Activated naive CD8-positive, alpha-beta T cell (primary cell): ENCODE measurements at regions not wholly inside any gene's neighbourhood (a gene's known extent, or its start where the extent isn't known, plus 50 kb on each side); places are given as distances from the start of the nearest gene placed in this dataset.

ENCODE experiments used
- H3K27ac Mint-ChIP-seq: one replicate; pipeline ENCODE4 v1.8.0; 2021; ENCODE audit warnings: mixed read lengths
- H3K27me3 Mint-ChIP-seq: one replicate; pipeline ENCODE4 v1.8.0; 2021; ENCODE audit warnings: mixed read lengths
- H3K36me3 Mint-ChIP-seq: one replicate; pipeline ENCODE4 v1.8.0; 2021; ENCODE audit warnings: mixed read lengths
- H3K4me1 Mint-ChIP-seq: one replicate; pipeline ENCODE4 v1.8.0; 2021; ENCODE audit warnings: low read depth, mixed read lengths
- H3K4me3 Mint-ChIP-seq: one replicate; pipeline ENCODE4 v1.8.0; 2021; ENCODE audit warnings: mild to moderate bottlenecking, mixed read lengths
- H3K9me3 Mint-ChIP-seq: one replicate; pipeline ENCODE4 v1.8.0; 2021; ENCODE audit warnings: low read depth, mixed read lengths

GRCh38 chr12:25025260-25025659, 76.4 kb upstream of the BCAT1 start:
- no peaks in the 10 kb centered on the region for H3K36me3 Mint-ChIP-seq
- H3K27ac Mint-ChIP-seq, result no peak overlapping the region
- H3K9me3 Mint-ChIP-seq, result no peaks in the 10 kb centered on the region
- H3K27me3 Mint-ChIP-seq, result no peaks in the 10 kb centered on the region
- H3K4me1 Mint-ChIP-seq, result no peaks in the 10 kb centered on the region
- no peak overlapping the region for H3K4me3 Mint-ChIP-seq

- Mint-ChIP-seq H3K27me3 (no peaks in the 10 kb centered on the region), H3K9me3 (peaks cover 4% of the 10 kb centered on the region), H3K4me3 (no peak overlapping the region), H3K27ac (no peak overlapping the region), H3K36me3 (peaks cover 4% of the 10 kb centered on the region), H3K4me1 (no peaks in the 10 kb centered on the region)
Measured at GRCh38 chr12:25023808-25024207, 74.9 kb upstream of the BCAT1 start.

- Mint-ChIP-seq H3K4me1 (no peaks in the 10 kb centered on the region), H3K27ac (no peak overlapping the region), H3K9me3 (peaks cover 4% of the 10 kb centered on the region), H3K4me3 (no peak overlapping the region), H3K36me3 (peaks cover 4% of the 10 kb centered on the region), H3K27me3 (no peaks in the 10 kb centered on the region)
Measured at GRCh38 chr12:25020621-25021243, 71.8 kb upstream of the BCAT1 start.

DNA sequence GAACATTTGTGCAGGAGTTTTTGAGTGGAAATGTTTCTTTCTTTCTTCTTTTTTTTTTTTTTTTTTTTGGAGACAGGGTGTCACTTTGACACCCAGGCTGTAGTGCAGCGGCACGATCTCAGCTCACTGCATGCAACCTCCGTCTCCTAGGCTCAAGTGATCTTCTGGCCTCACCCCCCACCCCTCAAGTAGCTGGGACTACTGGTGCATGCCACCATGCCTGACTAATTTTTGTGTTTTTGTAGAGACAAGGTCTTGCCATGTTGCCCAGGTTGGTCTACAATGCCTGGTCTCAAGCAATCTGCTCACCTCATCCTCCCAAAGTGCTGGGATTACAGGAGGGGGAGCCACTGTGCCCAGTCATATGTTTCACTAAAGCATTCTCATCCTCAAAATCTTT, 69.2 kb upstream of the BCAT1 start:
- Mint-ChIP-seq H3K4me1 (no peaks in the 10 kb centered on the region), H3K4me3 (no peak overlapping the region), H3K27me3 (no peaks in the 10 kb centered on the region), H3K27ac (no peak overlapping the region), H3K36me3 (peaks cover 4% of the 10 kb centered on the region), H3K9me3 (peaks cover 4% of the 10 kb centered on the region)

GRCh38 chr12:25017336-25017735, 68.4 kb upstream of the BCAT1 start:
- H3K27me3 Mint-ChIP-seq, result no peaks in the 10 kb centered on the region
- no peak overlapping the region for H3K27ac Mint-ChIP-seq
- H3K4me1 Mint-ChIP-seq, result no peaks in the 10 kb centered on the region
- peaks cover 4% of the 10 kb centered on the region for H3K36me3 Mint-ChIP-seq
- peaks cover 4% of the 10 kb centered on the region for H3K9me3 Mint-ChIP-seq
- H3K4me3 Mint-ChIP-seq, result no peak overlapping the region

GRCh38 chr12:25014961-25015360, 66.1 kb upstream of the BCAT1 start:
- H3K36me3 Mint-ChIP-seq, result peaks cover 4% of the 10 kb centered on the region
- no peak overlapping the region for H3K27ac Mint-ChIP-seq
- H3K9me3 Mint-ChIP-seq, result peaks cover 4% of the 10 kb centered on the region
- H3K4me3 Mint-ChIP-seq, result no peak overlapping the region
- H3K4me1 Mint-ChIP-seq, result no peaks in the 10 kb centered on the region
- no peaks in the 10 kb centered on the region for H3K27me3 Mint-ChIP-seq

DNA sequence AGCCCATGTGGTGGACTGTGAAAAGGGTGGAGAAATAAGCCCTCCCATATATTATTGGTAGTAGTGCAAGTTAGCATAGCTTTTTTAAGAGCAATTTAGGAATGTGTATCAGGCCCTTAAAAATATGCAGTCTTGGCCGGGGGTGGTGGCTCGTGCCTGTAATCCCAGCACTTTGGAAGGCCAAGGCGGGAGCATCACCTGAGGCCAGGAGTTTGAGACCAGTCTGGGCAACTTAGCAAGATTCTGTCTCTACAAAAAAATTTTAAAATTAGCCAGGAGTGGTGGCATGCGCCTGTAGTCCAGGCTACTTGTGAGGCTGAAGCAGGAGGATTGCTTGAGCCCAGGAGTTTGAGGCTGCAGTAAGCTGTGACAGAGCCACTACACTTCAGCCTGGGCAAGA, 64.2 kb upstream of the BCAT1 start:
- no peak overlapping the region for H3K27ac Mint-ChIP-seq
- no peak overlapping the region for H3K4me3 Mint-ChIP-seq
- H3K27me3 Mint-ChIP-seq, result no peaks in the 10 kb centered on the region
- H3K9me3 Mint-ChIP-seq, result no peaks in the 10 kb centered on the region
- no peaks in the 10 kb centered on the region for H3K36me3 Mint-ChIP-seq
- no peaks in the 10 kb centered on the region for H3K4me1 Mint-ChIP-seq

DNA sequence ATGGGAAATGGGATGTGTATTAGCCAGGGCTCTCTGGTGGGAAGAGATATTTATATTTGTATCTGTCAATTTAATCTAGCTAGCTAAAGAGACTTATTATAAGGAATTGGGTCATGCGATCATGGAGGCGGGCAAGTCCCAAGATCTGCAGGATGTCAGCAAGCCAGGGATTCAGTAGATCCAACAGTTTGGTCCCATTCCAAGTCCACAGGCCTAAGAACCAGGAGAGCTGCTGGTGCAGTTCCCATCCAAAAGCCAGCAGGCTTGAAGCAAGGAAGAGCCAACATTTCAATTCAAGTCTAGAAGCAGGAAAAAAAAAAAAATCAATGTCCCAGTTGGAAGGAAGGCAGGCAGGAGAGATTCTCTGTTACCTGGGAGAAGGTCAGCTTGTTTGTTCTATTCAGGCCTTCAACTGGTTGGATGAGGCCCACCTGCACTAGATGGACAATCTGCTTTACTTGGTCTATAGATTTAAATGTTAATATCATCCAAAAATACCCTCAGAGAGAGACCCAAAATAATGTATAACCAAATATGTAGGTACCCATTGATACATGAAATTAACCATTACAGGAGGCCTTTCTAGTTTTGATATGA, 60.7 kb upstream of the BCAT1 start:
- no peaks in the 10 kb centered on the region for H3K4me1 Mint-ChIP-seq

GRCh38 chr12:25005376-25005775, 56.5 kb upstream of the BCAT1 start:
- no peaks in the 10 kb centered on the region for H3K36me3 Mint-ChIP-seq
- peaks cover 2% of the 10 kb centered on the region for H3K27me3 Mint-ChIP-seq
- H3K4me1 Mint-ChIP-seq, result no peaks in the 10 kb centered on the region
- no peak overlapping the region for H3K27ac Mint-ChIP-seq
- no peak overlapping the region for H3K4me3 Mint-ChIP-seq
- no peaks in the 10 kb centered on the region for H3K9me3 Mint-ChIP-seq

More for the DNA sequence above, 60.7 kb upstream of the BCAT1 start:
- Mint-ChIP-seq H3K27me3 (no peaks in the 10 kb centered on the region), H3K27ac (no peak overlapping the region), H3K4me3 (no peak overlapping the region), H3K36me3 (no peaks in the 10 kb centered on the region), H3K9me3 (no peaks in the 10 kb centered on the region)

DNA sequence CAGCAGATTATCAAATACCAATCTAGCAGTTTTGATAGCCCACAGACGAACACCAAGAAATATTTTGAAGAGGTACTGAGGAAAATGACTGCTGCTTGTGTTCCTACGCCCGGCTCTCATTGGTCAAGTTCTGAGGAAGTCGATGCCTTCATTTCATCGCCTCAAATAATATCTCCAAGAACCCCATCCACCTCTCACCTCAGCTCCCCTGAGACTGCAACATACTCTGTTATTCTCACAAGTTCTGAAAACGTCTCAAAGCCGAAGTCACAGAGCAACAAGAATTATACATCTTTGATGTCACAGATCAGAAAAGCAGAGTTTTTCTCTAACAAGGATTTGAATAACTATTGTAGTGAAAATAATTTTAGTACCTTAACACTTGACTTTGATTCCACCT, 55.5 kb upstream of the BCAT1 start:
- Mint-ChIP-seq H3K9me3 (no peaks in the 10 kb centered on the region), H3K27ac (no peak overlapping the region), H3K36me3 (no peaks in the 10 kb centered on the region), H3K4me1 (no peaks in the 10 kb centered on the region), H3K27me3 (peaks cover 2% of the 10 kb centered on the region), H3K4me3 (no peak overlapping the region)

DNA sequence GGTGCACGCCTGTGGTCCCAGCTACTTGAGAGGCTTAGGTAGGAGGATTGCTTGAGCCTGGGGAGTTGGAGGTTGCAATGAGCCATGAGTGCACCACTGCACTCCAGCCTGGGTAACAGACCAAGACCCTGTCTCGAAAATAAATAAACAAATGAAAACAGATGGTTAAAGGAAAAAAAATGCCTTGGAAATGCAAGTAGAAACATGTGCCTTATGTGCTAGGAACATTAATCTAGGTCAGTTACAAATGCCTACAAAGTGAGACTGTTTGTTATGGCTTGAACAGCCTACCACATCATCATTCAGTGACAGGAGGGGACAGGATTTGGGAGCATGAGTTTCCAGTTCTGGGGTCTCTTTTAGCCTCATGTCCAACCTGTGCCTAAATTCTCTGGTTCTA, 52.4 kb upstream of the BCAT1 start:
- no peak overlapping the region for H3K27ac Mint-ChIP-seq
- H3K36me3 Mint-ChIP-seq, result no peaks in the 10 kb centered on the region
- no peak overlapping the region for H3K4me3 Mint-ChIP-seq
- peaks cover 10% of the 10 kb centered on the region for H3K4me1 Mint-ChIP-seq
- H3K27me3 Mint-ChIP-seq, result peaks cover 2% of the 10 kb centered on the region
- H3K9me3 Mint-ChIP-seq, result no peaks in the 10 kb centered on the region
